Fibroblast of villous mesenchyme (primary cell): ENCODE measurements at regions not wholly inside any gene's neighbourhood (a gene's known extent, or its start where the extent isn't known, plus 50 kb on each side); places are given as distances from the start of the nearest gene placed in this dataset.
"Not testable (repeated sequence)": the region's sequence is repeated elsewhere in the genome, so short reads cannot be mapped to it uniquely, and the experiment has no call there.

Experiments
- DNase-seq: peaks from one replicate; pipeline ENCODE4 v3.0.0-alpha.2; 2010; ENCODE audit warnings: low read depth
- H3K4me3 ChIP-seq: 2 replicates; pipeline ENCODE4 v1.5.1; 2011; ENCODE audit warnings: low read depth, mild to moderate bottlenecking, low read length
- CTCF ChIP-seq: IDR thresholded peaks from 2 replicates; pipeline ENCODE4 v1.5.1; 2012; ENCODE audit warnings: low read depth, mild to moderate bottlenecking, low read length; ENCODE audit not compliant: insufficient read depth

GRCh38 chr2:131673400-131674173 is 145.9 kb downstream of the CCDC74A start:
- DNase-seq: peak; percentile 50
- TF ChIP-seq CTCF: peak; percentile 85
- peak overlapping the region; percentile 34 for H3K4me3 ChIP-seq

- DNase-seq: no peak
- no peak for TF ChIP-seq CTCF
- H3K4me3 ChIP-seq: no peak overlapping the region
Observed at GRCh38 chr2:131674174-131674507, 146.5 kb downstream of the CCDC74A start.

- DNase-seq: not testable (repeated sequence)
Observed at GRCh38 chr2:131681611-131682121, 154.0 kb downstream of the CCDC74A start.

GRCh38 chr2:131682122-131682944 is 154.6 kb downstream of the CCDC74A start:
- TF ChIP-seq CTCF: peak; percentile 37
- DNase-seq: peak; percentile 79
- peak overlapping the region; percentile 83 for H3K4me3 ChIP-seq

More at GRCh38 chr2:131681611-131682121, 154.0 kb downstream of the CCDC74A start:
- peak overlapping the region; percentile 83 for H3K4me3 ChIP-seq

GRCh38 chr2:131682945-131683330 is 155.2 kb downstream of the CCDC74A start:
- H3K4me3 ChIP-seq: peak overlapping the region; percentile 83
- peak; percentile 45 for DNase-seq

- DNase-seq: peak; percentile 64
- H3K4me3 ChIP-seq: not testable (repeated sequence)
Observed at GRCh38 chr2:131684631-131685316, 157.1 kb downstream of the CCDC74A start.

- not testable (repeated sequence) for H3K4me3 ChIP-seq, DNase-seq
Observed at GRCh38 chr2:131686164-131686893, 158.6 kb downstream of the CCDC74A start.

- DNase-seq, H3K4me3 ChIP-seq: not testable (repeated sequence)
Observed at GRCh38 chr2:131686894-131687238, 159.2 kb downstream of the CCDC74A start.

GRCh38 chr2:131689066-131689465 is 161.4 kb downstream of the CCDC74A start:
- not testable (repeated sequence) for DNase-seq, H3K4me3 ChIP-seq

- H3K4me3 ChIP-seq, DNase-seq: not testable (repeated sequence)
Observed at GRCh38 chr2:131711268-131711667, 183.6 kb downstream of the CCDC74A start.

GRCh38 chr2:131717907-131718306 is 190.2 kb downstream of the CCDC74A start:
- not testable (repeated sequence) for DNase-seq, H3K4me3 ChIP-seq

GRCh38 chr2:131721163-131721562 is 193.5 kb downstream of the CCDC74A start:
- DNase-seq, H3K4me3 ChIP-seq: not testable (repeated sequence)

- not testable (repeated sequence) for DNase-seq, H3K4me3 ChIP-seq
Observed at GRCh38 chr2:131722256-131722655, 194.6 kb downstream of the CCDC74A start.
